ENCODE measurements at regions not wholly inside any gene's neighbourhood (a gene's known extent, or its start where the extent isn't known, plus 50 kb on each side); places are given as distances from the start of the nearest gene placed in this dataset.

DNA sequence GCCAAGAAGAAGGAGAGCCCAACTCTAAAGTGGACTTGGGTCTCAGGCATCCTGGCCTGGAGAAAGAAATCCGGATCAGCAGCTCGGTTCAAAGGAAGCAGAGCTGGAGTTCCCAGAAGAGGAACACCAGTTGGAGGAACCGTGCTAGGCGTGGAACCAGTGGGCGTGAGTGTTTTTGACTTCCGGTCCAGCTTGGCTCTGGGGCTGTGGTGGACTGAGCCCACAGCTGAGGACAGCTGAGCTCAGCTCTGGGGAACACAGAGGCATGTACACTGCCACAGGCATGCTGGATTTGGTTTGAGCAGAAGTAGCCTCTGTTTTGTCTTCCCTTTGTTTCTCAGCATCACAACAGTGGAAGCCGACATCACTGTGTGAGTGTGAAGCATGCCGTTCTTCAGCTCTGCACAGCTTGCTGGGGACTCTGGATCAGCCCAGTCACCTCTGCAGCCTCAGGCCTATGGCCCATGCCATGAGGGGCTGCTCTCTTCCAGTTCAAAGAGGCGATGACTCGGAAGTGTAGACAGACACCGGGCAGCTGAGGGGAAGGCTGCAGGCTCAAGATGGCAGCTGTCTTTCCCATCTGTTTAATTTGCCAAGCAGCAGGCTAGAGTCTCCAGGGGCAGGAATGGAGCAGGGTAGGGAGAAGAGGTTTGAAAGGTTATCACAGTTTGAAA lies 185.8 kb upstream of the UBE3A start:
- no peaks in the 10 kb centered on the region for H3K36me3 ChIP-seq (ENCODE audit: insufficient read depth, low read length)
- H4K20me1 ChIP-seq (ENCODE audit: insufficient read depth, low read length, poor library complexity, severe bottlenecking): no peaks in the 10 kb centered on the region
- no peak overlapping the region for H3K9ac ChIP-seq (ENCODE audit: low read depth, low read length, poor library complexity, severe bottlenecking)
- H3K79me2 ChIP-seq (ENCODE audit: insufficient read depth, low read length): no peaks in the 10 kb centered on the region
- no peaks in the 10 kb centered on the region for H3F3A ChIP-seq (ENCODE audit: low read depth)
- H3K9me2 ChIP-seq (replicated peaks; ENCODE audit: low read depth, low read length): no peaks in the 10 kb centered on the region
- TF ChIP-seq, protein P1, sequence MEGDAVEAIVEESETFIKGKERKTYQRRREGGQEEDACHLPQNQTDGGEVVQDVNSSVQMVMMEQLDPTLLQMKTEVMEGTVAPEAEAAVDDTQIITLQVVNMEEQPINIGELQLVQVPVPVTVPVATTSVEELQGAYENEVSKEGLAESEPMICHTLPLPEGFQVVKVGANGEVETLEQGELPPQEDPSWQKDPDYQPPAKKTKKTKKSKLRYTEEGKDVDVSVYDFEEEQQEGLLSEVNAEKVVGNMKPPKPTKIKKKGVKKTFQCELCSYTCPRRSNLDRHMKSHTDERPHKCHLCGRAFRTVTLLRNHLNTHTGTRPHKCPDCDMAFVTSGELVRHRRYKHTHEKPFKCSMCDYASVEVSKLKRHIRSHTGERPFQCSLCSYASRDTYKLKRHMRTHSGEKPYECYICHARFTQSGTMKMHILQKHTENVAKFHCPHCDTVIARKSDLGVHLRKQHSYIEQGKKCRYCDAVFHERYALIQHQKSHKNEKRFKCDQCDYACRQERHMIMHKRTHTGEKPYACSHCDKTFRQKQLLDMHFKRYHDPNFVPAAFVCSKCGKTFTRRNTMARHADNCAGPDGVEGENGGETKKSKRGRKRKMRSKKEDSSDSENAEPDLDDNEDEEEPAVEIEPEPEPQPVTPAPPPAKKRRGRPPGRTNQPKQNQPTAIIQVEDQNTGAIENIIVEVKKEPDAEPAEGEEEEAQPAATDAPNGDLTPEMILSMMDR (conservative IDR thresholded peaks at IDR 0.05; ENCODE audit: low read length): no peak
- no peak for TF ChIP-seq EZH2phosphoT487 (IDR thresholded peaks at IDR 0.05; ENCODE audit: borderline replicate concordance)
- no peak overlapping the region for H3K4me2 ChIP-seq (ENCODE audit: low read depth, low read length, poor library complexity, severe bottlenecking)
- H3K4me1 ChIP-seq (ENCODE audit: insufficient read depth, low read length, poor library complexity, severe bottlenecking): no peaks in the 10 kb centered on the region
- no peak overlapping the region for H3K4me3 ChIP-seq (ENCODE audit: low read length, poor library complexity, severe bottlenecking)
- H2AFZ ChIP-seq (ENCODE audit: low read length): no peak overlapping the region
- no peaks in the 10 kb centered on the region for H3K27me3 ChIP-seq (ENCODE audit: insufficient read depth, low read length, poor library complexity, severe bottlenecking)
- peaks cover 10% of the 10 kb centered on the region; the same call in 1 of the 2 replicates for H3K9me3 ChIP-seq (ENCODE audit: insufficient read depth, low read depth, low read length)

DNA sequence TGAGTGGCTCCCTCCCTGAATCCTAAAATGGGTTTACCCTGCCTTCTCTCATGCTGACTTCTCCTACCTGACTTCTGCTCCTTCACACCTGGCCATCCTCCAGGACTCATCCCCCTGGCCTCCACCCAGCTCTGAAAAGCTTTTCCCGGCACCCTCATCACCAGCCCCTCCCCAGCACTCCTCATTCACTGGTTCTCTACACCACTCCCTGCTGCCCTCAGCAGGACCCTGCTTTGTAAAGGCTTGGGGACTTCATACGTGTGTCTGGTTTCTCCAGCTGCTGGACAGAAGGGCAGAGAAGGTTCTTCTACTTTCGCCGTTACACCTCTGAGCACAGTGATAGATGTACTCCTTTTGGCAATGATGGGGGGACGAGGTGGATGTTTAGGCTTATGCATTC lies 184.9 kb upstream of the UBE3A start:
- H3K79me2 ChIP-seq (ENCODE audit: insufficient read depth, low read length): no peaks in the 10 kb centered on the region
- H2AFZ ChIP-seq (ENCODE audit: low read length): no peak overlapping the region
- H3K4me3 ChIP-seq (ENCODE audit: low read length, poor library complexity, severe bottlenecking): no peak overlapping the region
- no peaks in the 10 kb centered on the region for H4K20me1 ChIP-seq (ENCODE audit: insufficient read depth, low read length, poor library complexity, severe bottlenecking)
- H3K4me2 ChIP-seq (ENCODE audit: low read depth, low read length, poor library complexity, severe bottlenecking): no peak overlapping the region
- H3K9ac ChIP-seq (ENCODE audit: low read depth, low read length, poor library complexity, severe bottlenecking): no peak overlapping the region
- no peaks in the 10 kb centered on the region for H3K36me3 ChIP-seq (ENCODE audit: insufficient read depth, low read length)
- H3K9me3 ChIP-seq (ENCODE audit: insufficient read depth, low read depth, low read length): peaks cover 14% of the 10 kb centered on the region; the same call in 1 of the 2 replicates
- H3F3A ChIP-seq (ENCODE audit: low read depth): no peaks in the 10 kb centered on the region
- no peaks in the 10 kb centered on the region for H3K4me1 ChIP-seq (ENCODE audit: insufficient read depth, low read length, poor library complexity, severe bottlenecking)
- no peaks in the 10 kb centered on the region for H3K27me3 ChIP-seq (ENCODE audit: insufficient read depth, low read length, poor library complexity, severe bottlenecking)
- TF ChIP-seq, protein P1 (conservative IDR thresholded peaks at IDR 0.05; ENCODE audit: low read length): no peak
- no peak for TF ChIP-seq EZH2phosphoT487 (IDR thresholded peaks at IDR 0.05; ENCODE audit: borderline replicate concordance)
- no peaks in the 10 kb centered on the region for H3K9me2 ChIP-seq (replicated peaks; ENCODE audit: low read depth, low read length)

DNA sequence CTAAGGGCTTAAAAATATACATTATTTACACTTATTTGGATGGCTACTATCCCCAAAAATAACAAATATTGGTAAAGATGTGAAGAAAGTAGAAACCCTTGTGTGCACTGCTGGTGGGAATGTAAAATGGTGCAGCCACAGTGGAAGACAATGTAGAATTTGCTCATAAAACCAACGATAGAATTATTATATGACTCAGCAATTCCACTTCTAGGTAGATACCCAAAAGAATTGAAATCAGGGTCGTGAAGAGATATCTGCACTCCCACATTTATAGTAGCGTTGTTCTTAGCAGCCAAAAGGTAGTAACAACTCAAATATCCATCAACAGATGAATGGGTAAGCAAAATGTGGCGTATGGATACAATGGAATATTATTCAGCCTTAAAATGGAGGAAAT lies 181.6 kb upstream of the UBE3A start:
- H3K9me3 ChIP-seq (ENCODE audit: insufficient read depth, low read depth, low read length): peaks cover 14% of the 10 kb centered on the region; the same call in 1 of the 2 replicates
- H3K4me1 ChIP-seq (ENCODE audit: insufficient read depth, low read length, poor library complexity, severe bottlenecking): no peaks in the 10 kb centered on the region
- H3K36me3 ChIP-seq (ENCODE audit: insufficient read depth, low read length): no peaks in the 10 kb centered on the region
- H3K4me3 ChIP-seq (ENCODE audit: low read length, poor library complexity, severe bottlenecking): no peak overlapping the region
- H3K79me2 ChIP-seq (ENCODE audit: insufficient read depth, low read length): no peaks in the 10 kb centered on the region
- no peaks in the 10 kb centered on the region for H3F3A ChIP-seq (ENCODE audit: low read depth)
- H3K4me2 ChIP-seq (ENCODE audit: low read depth, low read length, poor library complexity, severe bottlenecking): no peak overlapping the region
- no peak overlapping the region for H2AFZ ChIP-seq (ENCODE audit: low read length)
- no peak overlapping the region for H3K9ac ChIP-seq (ENCODE audit: low read depth, low read length, poor library complexity, severe bottlenecking)
- H3K27me3 ChIP-seq (ENCODE audit: insufficient read depth, low read length, poor library complexity, severe bottlenecking): no peaks in the 10 kb centered on the region
- no peak for TF ChIP-seq EZH2phosphoT487 (IDR thresholded peaks at IDR 0.05; ENCODE audit: borderline replicate concordance)
- TF ChIP-seq, protein P1 (conservative IDR thresholded peaks at IDR 0.05; ENCODE audit: low read length): no peak
- H3K9me2 ChIP-seq (replicated peaks; ENCODE audit: low read depth, low read length): no peaks in the 10 kb centered on the region
- H4K20me1 ChIP-seq (ENCODE audit: insufficient read depth, low read length, poor library complexity, severe bottlenecking): no peaks in the 10 kb centered on the region

Measured in Loucy (cell line).